NB4 (cell line): ENCODE measurements at regions not wholly inside any gene's neighbourhood (a gene's known extent, or its start where the extent isn't known, plus 50 kb on each side); places are given as distances from the start of the nearest gene placed in this dataset.
"Not testable (repeated sequence)": the region's sequence is repeated elsewhere in the genome, so short reads cannot be mapped to it uniquely, and the experiment has no call there.

Source experiments
- CTCF ChIP-seq: IDR thresholded peaks from one replicate; pipeline ENCODE4 v1.5.1; 2012; ENCODE audit warnings: low read depth, low read length
- MAX ChIP-seq: IDR thresholded peaks from 2 replicates; pipeline ENCODE4 v1.6.1; 2011; ENCODE audit warnings: low read depth, low read length
- POLR2A ChIP-seq: IDR thresholded peaks from 2 replicates; pipeline ENCODE4 v1.6.1; 2011; ENCODE audit warnings: mild to moderate bottlenecking; ENCODE audit not compliant: insufficient read length; ENCODE audit errors: extremely low read depth

- TF ChIP-seq CTCF, POLR2A, MAX: not testable (repeated sequence)
Measured at GRCh38 chr7:68082066-68082960, 1085.7 kb downstream of the TYW1 start.
